Natural killer cell treated with Interleukin-12 subunit alpha and Interleukin-12 subunit beta and Interleukin-15 and Interleukin-18, amount 100 ng/mL, for 72 hours (primary cell): ENCODE measurements at regions not wholly inside any gene's neighbourhood (a gene's known extent, or its start where the extent isn't known, plus 50 kb on each side); places are given as distances from the start of the nearest gene placed in this dataset.

Experiments
- ATAC-seq, 2 donors: fragments of 150-1000 bp; cut with Tn5 transposase in 1 of 2; sonication (Bioruptor Pico), chemical (Tn5 transposase) in 1 of 2; 2 replicates each; pipeline ENCODE4 v1.10.0; 2021
- DNase-seq: peaks from one replicate; pipeline ENCODE4 v3.0.0; 2022; ENCODE audit warnings: low spot score
- H3K27ac Mint-ChIP-seq, 2 donors: 1 replicate in 1 of 2; 2 replicates in 1 of 2; pipeline ENCODE4 v1.8.0; 2022; ENCODE audit warnings: mixed read lengths in 2 of 2, mild to moderate bottlenecking in 1 of 2, moderate library complexity in 1 of 2
- H3K27me3 Mint-ChIP-seq, 2 donors: 1 replicate in 1 of 2; 2 replicates in 1 of 2; pipeline ENCODE4 v1.8.0; 2022; ENCODE audit warnings: mixed read lengths in 2 of 2
- H3K36me3 Mint-ChIP-seq: one replicate; pipeline ENCODE4 v1.8.0; 2022; ENCODE audit warnings: mixed read lengths
- H3K4me1 Mint-ChIP-seq, 2 donors: 1 replicate in 1 of 2; 2 replicates in 1 of 2; pipeline ENCODE4 v1.8.0; 2022; ENCODE audit warnings: low read depth in 2 of 2, mixed read lengths in 2 of 2, mild to moderate bottlenecking in 1 of 2
- H3K4me3 Mint-ChIP-seq: one replicate; pipeline ENCODE4 v1.8.0; 2022; ENCODE audit warnings: mixed read lengths
- H3K9me3 Mint-ChIP-seq: 2 replicates; pipeline ENCODE4 v1.8.0; 2022; ENCODE audit warnings: mixed read lengths

DNA sequence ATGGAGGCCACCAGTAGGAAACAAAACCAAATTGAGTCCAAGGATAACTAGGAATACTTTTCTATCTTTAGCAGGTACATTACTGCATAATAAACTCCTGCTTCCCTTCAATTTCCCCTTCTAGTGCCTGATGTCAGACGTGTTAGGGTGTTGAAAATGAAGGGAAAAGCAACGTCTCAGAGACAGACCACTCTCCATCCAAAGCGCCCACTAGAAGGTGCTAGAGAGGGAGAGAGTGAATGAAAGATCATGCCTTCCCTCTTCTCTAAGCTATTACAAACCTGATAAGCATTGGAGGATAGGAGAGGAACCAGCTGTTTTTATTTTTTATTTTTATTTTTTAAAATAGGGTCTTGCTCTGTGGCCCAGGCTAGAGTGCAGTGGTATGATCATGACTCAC lies 64.1 kb downstream of the ZNF641 start:
- Mint-ChIP-seq H3K4me3 (no peak overlapping the region), H3K36me3 (no peaks in the 10 kb centered on the region), H3K9me3 (peaks cover 3% of the 10 kb centered on the region), H3K4me1 (peaks cover 8 to 12% of the 10 kb centered on the region in 2 donors), H3K27ac (peak overlapping the region; percentile 46 to 84), H3K27me3 (peaks cover 12 to 15% of the 10 kb centered on the region in 2 donors)
- ATAC-seq = no peak
- no peak for DNase-seq

DNA sequence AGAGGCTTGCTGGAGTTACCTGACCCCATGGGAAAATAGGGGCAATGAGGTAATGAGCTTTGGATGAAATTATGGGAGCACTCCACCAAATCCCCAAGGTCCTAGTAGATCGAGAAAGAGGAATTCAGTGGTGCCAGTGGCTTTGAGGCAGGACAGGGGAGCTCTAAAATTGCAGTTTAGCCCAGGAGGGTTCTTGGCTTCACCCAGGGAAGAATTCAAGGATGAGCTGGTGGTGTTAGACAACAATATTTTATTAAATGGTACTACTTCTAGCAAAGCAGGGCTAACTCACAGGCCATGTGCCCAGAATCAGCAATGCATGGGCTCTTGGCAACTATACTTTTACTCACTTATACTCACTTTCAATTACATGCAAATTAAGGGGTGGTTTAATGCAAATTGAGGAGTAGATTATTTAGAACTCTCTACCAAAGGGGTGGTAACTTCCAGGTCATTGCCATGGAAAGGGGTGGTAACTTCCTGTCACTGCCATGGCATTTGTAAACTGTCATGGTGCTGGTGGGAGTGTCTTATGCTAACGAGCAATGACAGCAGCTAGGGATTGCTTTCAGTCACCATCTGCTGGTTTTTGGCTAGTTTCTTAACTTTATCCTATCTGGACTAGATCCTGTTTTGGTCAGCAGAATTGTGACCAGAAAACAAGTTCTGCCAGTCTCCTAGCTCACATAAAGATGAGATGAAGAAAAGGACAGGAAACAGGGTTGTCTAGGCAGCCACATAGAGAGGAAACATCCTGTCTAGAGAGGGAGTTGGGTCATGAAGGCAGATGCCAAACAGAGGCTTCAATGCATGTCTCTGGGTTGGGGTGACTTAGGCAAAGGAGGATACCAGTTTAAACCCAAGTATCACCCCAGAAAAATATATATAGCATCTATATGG lies 64.7 kb downstream of the ZNF641 start:
- Mint-ChIP-seq H3K36me3 (no peaks in the 10 kb centered on the region), H3K4me1 (peaks cover 8 to 12% of the 10 kb centered on the region in 2 donors), H3K4me3 (no peak overlapping the region), H3K27ac (peak overlapping the region; percentile 46 to 84), H3K9me3 (peaks cover 3% of the 10 kb centered on the region), H3K27me3 (peaks cover 12 to 15% of the 10 kb centered on the region in 2 donors)
- DNase-seq (no peak), ATAC-seq (peak; percentile 71 to 72)

- H3K27me3 Mint-ChIP-seq = peaks cover 15 to 23% of the 10 kb centered on the region in 2 donors
- ATAC-seq (no peak), DNase-seq (no peak)
- peaks cover 8 to 12% of the 10 kb centered on the region in 2 donors for H3K4me1 Mint-ChIP-seq
- H3K4me3 Mint-ChIP-seq = no peak overlapping the region
- no peak overlapping the region for H3K27ac Mint-ChIP-seq
- peaks cover 11% of the 10 kb centered on the region for H3K9me3 Mint-ChIP-seq
- peaks cover 1% of the 10 kb centered on the region for H3K36me3 Mint-ChIP-seq
Measured at GRCh38 chr12:48281811-48282210, 68.9 kb downstream of the ZNF641 start.

GRCh38 chr12:48280572-48280971 lies 70.1 kb downstream of the ZNF641 start:
- H3K27ac Mint-ChIP-seq = no peak overlapping the region
- H3K4me1 Mint-ChIP-seq = peaks cover 0 to under 1% of the 10 kb centered on the region in 2 donors
- peaks cover 22 to 31% of the 10 kb centered on the region in 2 donors for H3K27me3 Mint-ChIP-seq
- no peak for DNase-seq
- H3K4me3 Mint-ChIP-seq = no peak overlapping the region
- peaks cover 10% of the 10 kb centered on the region for H3K9me3 Mint-ChIP-seq
- H3K36me3 Mint-ChIP-seq = peaks cover 7% of the 10 kb centered on the region
- ATAC-seq = no peak

- H3K27me3 Mint-ChIP-seq = peaks cover 30 to 41% of the 10 kb centered on the region in 2 donors
- no peak for DNase-seq
- H3K4me3 Mint-ChIP-seq = no peak overlapping the region
- no peak overlapping the region for H3K27ac Mint-ChIP-seq
- peaks cover 7% of the 10 kb centered on the region for H3K36me3 Mint-ChIP-seq
- no peaks in the 10 kb centered on the region for H3K4me1 Mint-ChIP-seq
- H3K9me3 Mint-ChIP-seq = peaks cover 12% of the 10 kb centered on the region
- no peak for ATAC-seq
Measured at GRCh38 chr12:48279601-48280000, 71.1 kb downstream of the ZNF641 start.

- Mint-ChIP-seq H3K36me3 (peaks cover 7% of the 10 kb centered on the region), H3K27ac (no peak overlapping the region), H3K27me3 (peaks cover 31 to 45% of the 10 kb centered on the region in 2 donors), H3K4me1 (no peaks in the 10 kb centered on the region), H3K4me3 (no peak overlapping the region), H3K9me3 (peaks cover 12% of the 10 kb centered on the region)
- ATAC-seq (no peak), DNase-seq (no peak)
Measured at GRCh38 chr12:48279101-48279500, 71.6 kb downstream of the ZNF641 start.

GRCh38 chr12:48276621-48277020 lies 73.5 kb upstream of the OR10AD1 start:
- Mint-ChIP-seq H3K4me1 (no peaks in the 10 kb centered on the region), H3K27ac (no peak overlapping the region), H3K27me3 (peaks cover 41 to 65% of the 10 kb centered on the region in 2 donors), H3K4me3 (no peak overlapping the region), H3K36me3 (peaks cover 7% of the 10 kb centered on the region), H3K9me3 (peaks cover 12% of the 10 kb centered on the region)
- ATAC-seq = no peak
- DNase-seq = no peak

DNA sequence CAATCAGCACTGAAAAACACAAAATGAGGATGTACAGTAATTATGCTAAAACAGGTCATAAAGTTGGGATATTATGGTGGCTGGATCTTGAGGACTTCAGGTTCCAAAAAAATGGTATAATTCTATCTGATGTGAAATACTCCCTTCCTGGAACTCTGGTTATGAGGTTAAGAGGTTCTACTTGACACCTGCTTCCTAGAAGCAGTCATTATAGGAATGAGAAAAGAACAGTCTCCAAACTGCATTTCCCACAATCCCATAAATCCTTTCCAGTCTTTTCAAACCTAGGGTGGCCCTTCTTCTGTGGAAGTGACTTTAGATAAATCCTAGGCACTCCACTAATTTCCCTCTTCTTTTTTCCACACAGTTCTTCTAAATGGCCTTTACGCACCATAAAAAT lies 63.7 kb upstream of the OR10AD1 start:
- Mint-ChIP-seq H3K4me3 (no peak overlapping the region), H3K4me1 (no peaks in the 10 kb centered on the region), H3K9me3 (no peaks in the 10 kb centered on the region), H3K27ac (no peak overlapping the region), H3K36me3 (no peaks in the 10 kb centered on the region), H3K27me3 (peaks cover 30 to 51% of the 10 kb centered on the region in 2 donors)
- no peak for ATAC-seq
- no peak for DNase-seq

DNA sequence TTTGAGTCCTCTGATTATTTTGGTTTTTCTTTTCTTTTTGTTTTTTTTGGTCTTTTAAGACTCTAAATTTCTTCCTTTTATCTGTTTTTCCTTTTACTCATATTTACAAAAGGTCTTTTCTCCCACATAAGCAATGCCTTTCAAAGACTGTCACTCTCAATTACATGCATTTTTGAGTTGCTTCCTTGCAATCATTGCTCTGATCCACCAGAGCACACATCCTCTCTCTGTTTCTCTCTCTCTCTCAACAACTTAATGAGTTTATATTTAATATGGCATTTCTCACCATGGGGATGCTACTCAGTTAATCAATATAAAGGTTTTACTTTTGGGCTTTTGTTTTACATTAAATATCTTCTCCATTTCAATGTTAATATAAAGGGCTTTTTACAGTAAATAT lies 62.7 kb upstream of the OR10AD1 start:
- no peaks in the 10 kb centered on the region for H3K9me3 Mint-ChIP-seq
- H3K27ac Mint-ChIP-seq = no peak overlapping the region
- no peaks in the 10 kb centered on the region for H3K4me1 Mint-ChIP-seq
- no peaks in the 10 kb centered on the region for H3K36me3 Mint-ChIP-seq
- no peak for DNase-seq
- H3K27me3 Mint-ChIP-seq = peaks cover 30 to 44% of the 10 kb centered on the region in 2 donors
- H3K4me3 Mint-ChIP-seq = no peak overlapping the region
- ATAC-seq = no peak

DNA sequence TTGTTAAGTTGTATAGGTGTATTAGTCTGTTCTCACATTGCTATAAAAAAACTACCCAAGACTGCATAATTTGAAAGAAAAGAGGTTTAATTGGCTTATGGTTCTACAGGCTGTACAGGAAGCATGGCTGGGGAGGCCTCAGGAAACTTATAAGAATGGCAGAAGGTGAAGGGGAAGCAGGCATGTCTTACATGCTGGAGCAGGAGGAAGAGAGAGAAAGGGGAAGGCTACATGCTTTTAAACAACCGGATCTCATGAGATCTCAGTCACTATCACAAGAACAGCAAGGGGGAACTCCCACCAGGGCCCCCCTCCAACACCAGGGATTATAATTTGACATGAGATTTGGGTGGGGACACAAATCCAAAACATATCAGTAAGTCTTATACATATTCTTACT lies 60.5 kb upstream of the OR10AD1 start:
- peaks cover 28 to 46% of the 10 kb centered on the region in 2 donors for H3K27me3 Mint-ChIP-seq
- ATAC-seq (no peak), DNase-seq (no peak)
- H3K4me1 Mint-ChIP-seq = no peaks in the 10 kb centered on the region
- no peak overlapping the region for H3K4me3 Mint-ChIP-seq
- H3K27ac Mint-ChIP-seq = no peak overlapping the region
- no peaks in the 10 kb centered on the region for H3K36me3 Mint-ChIP-seq
- no peaks in the 10 kb centered on the region for H3K9me3 Mint-ChIP-seq

DNA sequence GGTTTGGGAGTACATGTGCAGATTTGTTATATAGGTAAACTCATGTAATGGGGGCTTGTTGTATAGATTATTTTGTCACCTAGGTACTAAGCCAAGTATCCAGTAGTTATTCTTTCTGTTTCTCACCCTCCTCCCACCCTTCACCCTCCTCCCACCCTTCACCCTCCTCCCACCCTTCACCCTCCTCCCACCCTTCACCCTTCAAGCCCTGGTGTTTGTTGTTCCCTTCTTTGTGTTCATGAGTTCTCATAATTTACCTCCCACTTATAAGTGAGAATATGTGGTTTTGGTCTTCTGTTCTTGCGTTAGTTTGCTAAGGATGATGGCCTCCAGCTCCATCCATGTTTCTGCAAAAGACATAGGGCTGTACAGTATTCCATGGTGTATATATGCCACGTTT lies 58.7 kb upstream of the OR10AD1 start:
- ATAC-seq (no peak), DNase-seq (no peak)
- Mint-ChIP-seq H3K36me3 (no peaks in the 10 kb centered on the region), H3K9me3 (no peaks in the 10 kb centered on the region), H3K4me3 (no peak overlapping the region), H3K27ac (no peak overlapping the region), H3K27me3 (peaks cover 27 to 44% of the 10 kb centered on the region in 2 donors), H3K4me1 (no peaks in the 10 kb centered on the region)
